HG03025 (cell line): ENCODE measurements at regions not wholly inside any gene's neighbourhood (a gene's known extent, or its start where the extent isn't known, plus 50 kb on each side); places are given as distances from the start of the nearest gene placed in this dataset.
"Not testable (repeated sequence)": the region's sequence is repeated elsewhere in the genome, so short reads cannot be mapped to it uniquely, and the experiment has no call there.

Experiments
- ATAC-seq: cut with Tn5 transposase; IDR thresholded peaks from one replicate; pipeline ENCODE4 v1.9.1; 2021; ENCODE audit warnings: mild to moderate bottlenecking, moderate library complexity; ENCODE audit not compliant: unreplicated experiment, low FRiP score

DNA sequence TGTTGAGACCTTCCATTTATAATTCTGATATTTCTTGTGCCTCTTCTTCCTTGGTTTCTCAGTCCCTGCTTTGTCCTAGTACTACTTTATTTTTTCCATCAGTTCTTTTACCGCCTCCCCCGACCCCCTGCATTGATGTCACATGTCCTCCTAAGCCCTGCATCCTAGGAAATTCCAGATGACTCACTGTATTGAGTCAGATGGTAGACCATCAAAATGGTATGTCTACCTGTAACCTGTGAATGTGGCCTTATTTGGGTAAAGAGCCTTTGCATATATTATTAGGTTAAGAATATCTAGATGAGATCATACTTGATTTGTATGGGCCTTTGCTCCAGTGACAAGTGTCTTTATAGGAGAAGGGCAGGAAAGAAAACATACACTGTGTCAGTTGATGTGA, 515.3 kb upstream of the CA10 start:
- no peak for ATAC-seq

DNA sequence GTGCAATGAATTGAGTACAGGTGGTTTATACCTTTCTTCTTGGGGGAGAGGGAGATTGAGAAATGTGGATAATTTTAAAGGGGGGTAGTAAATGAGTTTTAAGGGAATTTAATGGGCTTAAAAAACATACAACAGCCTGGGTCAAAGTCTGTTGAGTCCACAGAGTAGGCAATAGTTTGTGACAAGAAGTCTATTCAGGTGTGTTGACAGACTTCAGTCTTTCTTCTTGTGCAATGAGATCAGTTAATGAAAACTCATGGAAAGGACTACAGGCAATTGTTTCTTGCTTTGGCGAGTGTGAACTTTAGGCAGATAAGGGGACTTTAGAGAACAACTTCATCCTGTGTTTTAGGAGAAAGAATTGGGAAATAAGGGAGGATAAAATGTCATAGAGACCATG, 507.8 kb upstream of the CA10 start:
- no peak for ATAC-seq

DNA sequence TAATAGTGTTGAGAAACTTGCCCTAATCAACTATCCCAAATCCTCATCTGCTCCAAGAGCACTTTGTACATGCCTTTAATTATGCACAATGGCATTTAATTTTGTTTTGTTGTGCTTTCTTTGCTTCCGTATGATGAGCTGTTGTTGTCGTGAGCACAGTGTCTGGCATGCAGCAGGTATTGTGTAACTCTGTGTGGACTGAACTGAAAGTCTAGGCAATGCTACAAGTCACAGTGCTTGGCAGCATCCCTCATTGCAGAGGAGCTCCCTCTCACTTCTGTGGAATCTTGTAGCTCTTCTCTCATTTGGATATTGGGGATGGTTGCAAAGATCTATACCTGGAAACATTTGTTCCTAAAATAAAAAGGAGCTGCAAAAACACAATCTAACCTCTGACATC, 502.2 kb upstream of the CA10 start:
- ATAC-seq = no peak

DNA sequence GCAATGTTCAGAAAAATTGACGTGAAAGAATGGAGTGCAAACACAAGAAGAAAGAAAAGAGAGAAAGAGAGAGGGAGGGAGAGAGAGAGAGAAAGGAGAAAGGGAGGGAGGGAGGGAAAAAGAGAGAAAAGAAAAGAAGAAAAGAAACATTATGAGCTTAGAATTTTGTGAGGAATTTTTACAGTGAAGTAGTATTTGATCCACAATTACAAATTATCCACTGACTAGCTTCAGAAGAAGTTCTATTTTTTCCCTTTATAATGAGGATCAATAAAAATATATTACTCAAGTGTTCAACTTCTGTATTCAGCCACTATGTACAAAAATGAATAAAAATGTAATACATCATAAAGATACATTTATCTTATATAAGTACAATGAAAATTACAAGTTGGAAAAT, 494.5 kb upstream of the CA10 start:
- ATAC-seq = no peak

DNA sequence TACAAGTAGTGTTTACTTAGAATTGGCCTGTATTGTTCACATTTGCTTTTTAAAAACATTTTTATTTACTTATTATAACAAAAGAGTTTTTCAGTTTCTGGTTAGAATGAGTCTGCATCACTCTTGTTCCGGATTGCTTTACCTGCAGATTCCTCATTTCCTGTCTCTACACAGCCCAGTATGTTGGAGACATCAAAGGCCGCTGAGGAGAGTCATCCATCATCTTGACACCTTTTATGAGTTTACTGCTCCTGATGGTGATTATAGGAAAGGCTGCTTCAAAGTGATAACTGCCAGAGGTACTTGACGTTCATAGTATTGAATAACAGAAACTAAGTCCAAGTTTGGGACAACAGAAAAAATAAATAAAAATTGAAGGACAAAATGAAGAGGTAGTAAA, 490.5 kb upstream of the CA10 start:
- no peak for ATAC-seq

DNA sequence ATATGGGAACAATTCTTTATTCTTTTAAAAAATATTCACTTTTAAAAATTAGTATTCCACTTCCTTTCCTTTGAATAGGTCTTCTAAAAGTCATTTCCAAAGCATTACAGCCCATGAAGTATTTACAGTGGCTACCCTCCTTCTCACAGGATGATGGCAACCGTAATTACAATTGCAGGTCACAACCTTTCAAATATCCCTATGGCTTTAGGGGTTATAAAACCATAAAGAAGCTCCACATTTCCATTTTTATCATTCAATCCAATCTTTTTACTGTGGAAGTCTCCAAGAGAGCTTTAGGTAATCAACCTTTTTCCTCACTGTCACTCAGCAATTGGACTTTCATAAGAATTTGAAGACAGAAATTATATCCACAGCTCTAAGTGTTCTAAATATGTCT, 488.9 kb upstream of the CA10 start:
- no peak for ATAC-seq

DNA sequence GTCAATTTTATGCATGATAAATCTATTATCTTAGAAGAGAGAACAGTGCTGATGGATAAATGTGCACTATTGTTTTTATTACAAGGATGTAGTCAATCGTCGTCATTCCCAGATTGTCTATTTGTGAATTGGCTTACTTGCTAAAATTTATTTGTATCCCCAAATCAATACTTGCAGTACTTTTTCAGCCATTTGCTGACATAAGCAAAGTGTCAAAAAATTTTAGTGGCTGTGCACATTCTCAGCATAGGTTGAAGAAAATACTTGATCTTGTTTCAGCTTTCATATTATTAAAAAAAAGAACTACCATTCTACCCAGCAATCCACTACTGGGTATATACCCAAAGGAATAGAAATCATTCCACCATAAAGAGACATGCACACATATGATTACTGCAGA, 477.9 kb upstream of the CA10 start:
- ATAC-seq = no peak

DNA sequence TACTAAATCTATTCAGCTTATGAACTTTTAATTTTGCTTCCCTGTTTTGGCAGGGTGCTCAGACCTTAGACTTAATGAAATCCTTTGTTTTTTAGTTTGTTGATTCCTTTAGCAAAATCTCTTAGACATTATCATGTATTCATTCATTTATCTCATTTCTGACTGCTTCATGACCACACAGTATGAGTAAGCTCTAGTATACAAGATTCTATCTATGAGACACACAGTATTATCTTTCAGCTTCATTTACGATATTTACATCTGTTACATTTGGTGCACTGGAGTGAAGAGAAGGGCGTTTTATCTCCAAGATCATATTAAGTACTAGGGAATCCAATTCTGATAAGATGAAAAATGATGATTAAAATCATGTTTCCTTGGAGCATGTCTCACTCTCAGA, 448.1 kb upstream of the CA10 start:
- ATAC-seq = no peak

DNA sequence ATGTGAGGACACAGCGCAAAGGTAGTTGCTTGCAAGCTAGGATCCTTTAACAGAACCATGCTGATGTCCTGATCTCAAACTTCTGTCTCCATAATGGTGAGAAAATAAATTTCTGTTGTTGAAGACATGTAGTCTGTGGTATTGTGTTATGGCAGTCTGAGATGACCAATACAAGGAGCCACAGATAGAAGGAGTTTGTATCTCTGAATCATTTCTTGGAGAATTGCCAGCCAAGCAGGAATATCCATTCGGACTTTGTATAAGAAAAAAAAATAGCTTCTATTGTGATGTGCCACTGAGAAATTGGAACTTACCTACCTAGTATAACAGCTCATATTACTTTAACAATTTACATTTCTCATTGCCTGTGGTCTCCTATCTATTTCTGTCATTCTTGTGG, 447.6 kb upstream of the CA10 start:
- ATAC-seq = no peak

DNA sequence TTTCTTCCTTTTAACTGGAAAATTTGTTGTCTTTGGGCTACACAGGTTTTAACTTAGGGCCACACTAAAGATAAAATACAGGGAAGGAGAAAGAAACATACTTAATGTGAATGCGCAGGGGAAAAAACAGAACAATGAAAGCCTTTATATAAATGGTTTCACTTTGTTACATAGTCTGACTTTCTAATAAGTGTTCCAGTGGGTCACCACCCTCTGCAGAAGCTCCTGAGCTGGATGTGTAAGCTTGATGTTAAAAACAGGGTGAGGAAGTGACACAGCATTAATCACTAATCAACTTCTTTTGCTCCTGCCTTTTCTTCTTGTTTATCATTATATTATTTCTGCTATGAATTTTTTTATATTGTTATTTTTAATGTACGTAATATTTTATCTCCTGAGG, 445.6 kb upstream of the CA10 start:
- no peak for ATAC-seq

DNA sequence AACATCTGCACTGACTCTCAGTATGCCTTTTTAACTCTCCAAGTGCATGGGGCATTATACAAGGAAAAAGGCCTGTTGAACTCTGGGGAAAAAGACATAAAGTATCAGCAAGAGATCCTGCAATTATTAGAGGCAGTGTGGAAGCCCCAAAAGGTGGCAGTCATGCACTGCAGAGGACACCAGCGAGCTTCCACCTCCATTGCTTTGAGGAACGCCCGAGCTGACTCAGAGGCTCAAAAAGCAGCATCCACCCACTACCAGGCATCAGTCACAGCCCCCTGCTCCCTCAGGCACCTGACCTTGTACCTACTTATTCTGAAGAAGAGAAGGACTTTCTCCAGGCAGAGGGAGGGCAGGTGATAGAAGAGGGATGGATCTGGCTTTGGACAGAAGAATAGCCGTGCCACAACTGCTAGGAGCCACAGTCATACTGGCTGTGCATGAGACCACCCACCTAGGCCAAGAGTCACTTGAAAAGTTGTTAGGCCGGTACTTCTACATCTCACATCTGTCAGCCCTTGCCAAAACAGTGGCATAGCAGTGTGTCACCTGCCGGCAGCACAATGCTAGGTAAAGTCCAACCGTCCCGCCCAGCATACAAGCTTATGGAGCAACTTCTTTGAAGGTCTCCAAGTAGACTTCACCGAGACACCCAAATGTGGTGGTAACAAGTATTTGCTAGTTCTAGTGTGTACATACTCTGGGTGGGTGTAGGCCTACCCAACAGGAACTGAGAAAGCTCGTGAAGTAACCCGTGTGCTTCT, 439.1 kb upstream of the CA10 start:
- not testable (repeated sequence) for ATAC-seq

DNA sequence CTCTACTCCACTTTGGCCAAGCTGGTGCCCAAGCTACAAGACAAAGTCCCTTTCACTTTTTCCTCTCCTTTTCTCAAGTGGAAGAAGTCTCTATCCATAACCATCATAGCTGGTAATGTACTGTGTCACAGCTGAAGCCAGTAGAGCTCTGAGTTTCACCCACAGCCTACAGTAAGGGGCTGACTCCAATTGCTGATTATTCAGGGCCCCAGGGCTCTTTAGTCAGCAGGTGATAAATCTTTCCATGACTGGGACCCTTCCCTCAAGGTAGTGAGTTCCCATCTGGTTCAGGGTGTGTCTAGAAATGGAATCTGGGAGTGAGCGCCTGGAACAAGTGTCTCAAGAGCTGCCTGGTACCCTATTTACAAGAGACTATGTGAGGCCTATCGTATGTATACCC, 436.0 kb upstream of the CA10 start:
- ATAC-seq = no peak

DNA sequence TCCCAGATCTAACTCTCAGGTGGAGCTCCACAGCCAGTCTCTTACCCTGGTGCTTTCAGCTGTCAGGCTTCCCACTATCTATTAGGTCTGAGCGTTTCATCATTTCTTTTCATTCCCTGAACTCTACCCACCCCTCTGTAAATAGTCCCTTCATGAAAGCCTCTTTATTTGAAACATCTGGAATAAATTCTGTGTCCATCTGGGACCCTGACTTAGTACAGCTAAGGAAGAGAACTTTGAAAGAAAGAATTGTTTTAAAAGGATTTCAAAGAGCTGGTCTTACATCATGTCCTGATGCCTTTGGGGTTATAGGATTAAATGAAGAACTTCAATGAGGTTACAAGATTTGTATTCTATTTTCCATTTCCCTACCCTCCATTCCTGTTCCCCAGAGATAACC, 388.5 kb upstream of the CA10 start:
- no peak for ATAC-seq

DNA sequence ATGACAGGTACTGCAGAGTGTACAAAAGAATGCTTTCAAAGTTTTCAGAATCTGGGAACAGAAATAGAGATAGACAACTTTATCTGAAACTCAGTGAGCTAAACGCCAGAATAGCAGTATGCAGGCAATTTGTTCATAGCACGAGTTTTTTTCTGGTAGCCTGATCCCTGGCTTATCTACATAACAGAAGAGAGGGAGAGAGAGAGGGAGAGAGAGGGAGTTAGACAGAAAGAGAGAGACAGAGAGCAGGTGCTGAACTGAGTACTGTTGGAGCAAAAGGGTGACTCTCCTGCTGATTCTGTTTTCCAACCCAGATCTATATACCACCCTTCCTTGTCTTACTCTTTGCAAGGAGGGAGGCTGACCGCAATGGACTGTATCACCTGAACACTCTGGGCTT, 388.0 kb upstream of the CA10 start:
- no peak for ATAC-seq

DNA sequence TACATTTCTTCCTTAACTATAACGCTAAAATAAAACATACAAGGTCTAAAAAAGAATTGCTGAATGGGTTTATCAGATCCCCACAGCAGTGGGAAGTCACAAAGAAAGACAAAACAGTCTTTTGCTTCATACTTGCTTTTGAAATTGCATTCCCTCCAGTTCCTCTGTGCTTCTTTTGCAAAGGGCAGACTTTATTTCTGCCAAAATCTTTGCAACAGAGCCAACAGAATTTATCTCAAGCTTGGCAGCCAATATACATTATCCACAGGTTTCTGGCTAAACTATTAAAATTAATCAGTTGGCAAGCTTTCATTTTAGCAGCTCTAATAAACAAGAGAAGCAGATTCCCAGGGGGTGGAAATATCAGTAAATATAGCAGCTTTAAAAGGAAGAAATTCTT, 378.9 kb upstream of the CA10 start:
- no peak for ATAC-seq

DNA sequence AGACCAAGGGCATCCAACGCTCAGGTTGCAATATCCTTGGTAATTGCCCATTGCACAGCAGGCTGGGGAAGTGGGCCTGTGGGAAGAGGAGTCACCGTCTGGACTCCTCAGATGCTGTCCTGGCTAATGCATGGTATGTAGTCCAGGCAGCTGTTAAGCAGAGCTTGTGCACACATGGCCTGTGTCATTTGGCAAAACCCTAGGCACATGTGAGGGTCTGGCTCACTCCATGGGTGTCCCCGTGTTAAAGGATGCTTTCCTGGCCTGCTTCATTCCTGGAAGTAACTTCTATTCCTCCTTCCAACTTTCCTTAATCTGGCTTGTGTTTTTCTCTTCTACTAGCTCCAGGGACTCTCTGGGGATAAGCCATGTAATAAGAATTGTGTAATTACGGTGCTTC, 378.0 kb upstream of the CA10 start:
- ATAC-seq = no peak

DNA sequence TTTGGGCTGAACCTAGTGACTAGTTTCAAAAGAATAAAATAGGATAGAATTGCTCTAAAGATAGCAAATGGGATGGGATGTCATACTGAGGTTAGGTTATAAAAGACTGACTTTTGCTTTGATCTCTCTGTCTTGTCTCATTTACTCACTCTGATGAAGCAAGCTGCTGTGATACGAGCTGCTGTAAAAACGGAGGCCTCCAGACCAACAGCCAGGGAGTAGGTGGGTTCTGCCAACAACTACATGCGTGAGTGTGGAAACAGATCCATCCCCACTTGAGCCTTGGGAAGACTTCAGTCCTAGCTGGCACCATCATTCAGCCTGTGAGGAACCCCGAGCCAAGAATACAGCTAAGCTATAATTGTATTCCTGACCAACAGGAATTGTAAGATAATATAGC, 373.9 kb upstream of the CA10 start:
- no peak for ATAC-seq

DNA sequence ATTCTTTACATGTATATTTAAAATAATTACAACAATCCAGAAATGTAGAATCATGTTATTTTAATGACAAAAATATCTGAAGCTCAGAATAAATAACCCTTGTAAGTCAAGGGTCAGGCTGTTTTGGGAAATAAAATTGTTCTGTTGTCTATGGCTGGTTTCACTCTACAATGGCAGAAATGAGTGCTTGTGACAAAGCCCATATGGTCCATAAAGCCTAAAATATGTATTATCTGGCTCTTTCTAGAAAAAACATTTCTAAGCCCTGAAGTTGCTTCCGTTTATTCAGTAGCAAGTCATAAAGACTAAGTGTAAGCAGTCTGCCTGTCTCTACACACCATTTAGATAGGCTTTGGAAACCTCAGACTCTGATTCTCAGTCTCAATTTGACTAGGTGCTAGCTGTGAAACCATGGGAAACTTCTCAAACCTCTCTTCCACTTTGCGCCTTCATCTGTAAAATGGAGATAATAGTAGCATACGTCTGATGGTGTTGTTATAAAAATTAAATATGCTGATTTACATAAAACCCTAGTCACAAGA, 365.7 kb upstream of the CA10 start:
- ATAC-seq = no peak

DNA sequence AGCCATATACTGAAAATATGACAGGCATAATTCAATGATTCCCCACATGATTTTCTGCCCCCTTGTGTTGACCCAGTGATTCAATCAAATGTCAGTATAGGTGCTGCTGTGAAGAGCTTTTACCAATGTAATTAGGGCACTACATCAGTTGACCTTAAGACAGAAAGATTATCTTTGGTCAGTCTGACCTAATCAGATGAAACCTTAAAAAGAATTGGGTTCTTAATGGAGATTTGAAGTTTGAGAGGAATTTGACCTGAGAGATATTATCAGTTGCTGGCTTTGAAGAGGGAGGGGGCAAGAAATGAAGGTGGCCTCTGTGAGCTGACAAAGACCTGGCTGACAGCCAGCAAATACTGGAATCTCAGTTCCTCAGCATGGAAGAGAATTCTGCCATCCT, 358.7 kb upstream of the CA10 start:
- no peak for ATAC-seq

DNA sequence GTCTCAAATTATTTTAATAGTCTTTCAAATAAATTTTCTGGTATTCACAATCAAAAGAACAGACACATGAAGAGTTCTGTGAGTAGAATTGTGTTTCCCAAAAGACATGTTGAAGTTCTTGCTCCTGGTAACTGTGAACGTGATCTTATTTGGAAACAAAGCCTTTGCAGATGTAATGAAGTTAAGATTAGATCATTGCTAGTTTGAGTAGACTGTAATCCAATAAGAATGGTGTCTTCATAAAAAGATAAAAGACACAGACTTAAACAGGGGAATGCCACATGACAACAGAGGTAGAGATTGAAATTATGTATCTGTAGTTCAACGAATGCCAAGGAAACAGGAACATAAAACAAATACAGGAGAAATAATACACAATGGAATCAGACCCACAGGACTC, 357.4 kb upstream of the CA10 start:
- ATAC-seq = no peak

DNA sequence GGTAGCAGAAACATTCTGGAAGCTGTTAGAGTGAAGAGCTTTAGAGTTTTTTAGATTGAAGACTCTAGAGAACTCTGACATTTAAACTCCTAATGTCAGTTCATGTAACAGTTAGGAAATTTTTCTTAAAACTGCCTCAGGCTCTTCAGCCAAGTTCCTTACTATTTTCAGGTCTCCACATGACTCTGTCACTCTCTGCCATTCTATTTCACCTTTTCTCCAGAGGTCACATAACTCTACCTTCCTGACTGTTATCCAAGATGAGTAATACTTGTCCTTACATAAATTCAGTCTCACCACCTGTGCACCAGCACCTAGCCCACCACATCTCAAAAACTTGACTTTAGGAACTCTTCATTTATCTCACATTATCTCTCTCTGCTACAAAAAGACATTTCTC, 347.1 kb upstream of the CA10 start:
- ATAC-seq = no peak

DNA sequence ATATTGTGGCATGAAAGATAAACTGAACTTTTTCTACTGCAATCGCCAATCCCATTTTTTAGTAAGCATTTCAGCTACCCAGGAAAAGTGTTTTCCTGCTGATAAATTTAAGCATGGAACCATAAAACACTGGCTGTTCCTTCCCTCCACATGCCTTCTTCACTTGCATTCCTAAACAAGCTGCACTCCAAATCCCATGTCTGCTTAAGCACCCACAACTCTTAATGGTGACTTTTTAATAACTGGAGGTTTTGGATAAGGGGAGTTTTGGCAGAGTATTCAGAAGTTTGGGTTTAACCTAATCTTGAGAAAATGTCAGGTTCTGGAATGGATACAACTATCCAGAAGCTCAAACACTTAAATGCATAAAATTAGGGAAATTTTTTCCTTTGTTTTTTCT, 345.6 kb upstream of the CA10 start:
- ATAC-seq = no peak

DNA sequence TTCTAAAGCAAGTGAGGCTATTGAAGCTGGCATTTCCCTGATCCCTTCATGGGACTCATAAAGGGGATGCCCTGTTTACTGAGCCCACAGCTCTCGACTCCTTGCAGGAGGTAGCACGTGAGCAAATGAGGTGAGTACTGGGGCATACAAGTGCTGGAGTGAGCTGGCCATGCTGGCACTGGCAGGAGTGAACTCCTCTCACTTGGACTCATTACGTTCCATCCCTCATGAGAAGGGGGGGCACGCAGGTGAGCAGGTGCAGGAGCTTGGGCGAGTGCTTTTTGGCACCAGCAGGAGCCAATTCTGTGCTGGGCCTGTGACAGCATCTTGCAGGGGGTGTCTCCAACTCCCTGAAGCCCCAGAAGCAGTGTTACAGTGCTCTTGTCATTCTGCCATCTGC, 337.1 kb upstream of the CA10 start:
- ATAC-seq = no peak
